VCaP (cell line): ENCODE measurements at regions not wholly inside any gene's neighbourhood (a gene's known extent, or its start where the extent isn't known, plus 50 kb on each side); places are given as distances from the start of the nearest gene placed in this dataset.
A peak's percentile ranks its signal among the peaks of the same experiment; 100 is the strongest.

Experiments
- H3K27ac ChIP-seq: fragments of 450-650 bp; 2 replicates; pipeline ENCODE4 v1.5.1; 2017
- TF ChIP-seq, protein P1 (sequence below): fragments of 450-650 bp; conservative IDR thresholded peaks from 2 replicates; pipeline ENCODE4 v1.5.1; 2017; ENCODE audit warnings: mild to moderate bottlenecking, moderate library complexity

DNA sequence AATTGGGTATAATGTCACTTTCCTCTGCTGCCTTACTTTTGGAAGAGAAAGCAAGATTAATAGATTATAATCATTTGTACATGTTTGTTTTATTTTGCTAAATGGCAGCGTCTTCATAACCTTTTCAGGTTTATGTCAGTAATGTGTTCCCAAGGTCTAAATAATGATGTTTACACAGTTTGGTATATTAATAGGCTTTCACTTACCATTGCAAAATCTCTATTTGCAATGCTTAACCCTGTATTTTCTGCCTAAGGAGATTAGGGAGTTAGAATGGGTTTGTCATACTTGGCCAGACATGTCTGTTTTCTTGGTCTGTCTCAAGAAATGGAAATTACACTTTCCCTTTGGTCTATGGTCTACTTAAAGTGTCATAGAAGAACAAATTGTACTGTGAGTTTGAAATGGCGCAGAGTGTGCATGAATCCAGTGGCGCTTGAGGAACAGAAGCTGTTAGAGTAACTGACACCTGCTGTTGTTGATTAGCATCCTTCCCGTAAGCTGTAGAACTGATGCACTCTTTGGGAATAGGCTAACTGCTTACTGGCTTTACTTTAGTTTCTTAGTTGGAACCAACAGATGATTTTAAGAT is 261.1 kb downstream of the SAMD5 start:
- TF ChIP-seq, protein P1, sequence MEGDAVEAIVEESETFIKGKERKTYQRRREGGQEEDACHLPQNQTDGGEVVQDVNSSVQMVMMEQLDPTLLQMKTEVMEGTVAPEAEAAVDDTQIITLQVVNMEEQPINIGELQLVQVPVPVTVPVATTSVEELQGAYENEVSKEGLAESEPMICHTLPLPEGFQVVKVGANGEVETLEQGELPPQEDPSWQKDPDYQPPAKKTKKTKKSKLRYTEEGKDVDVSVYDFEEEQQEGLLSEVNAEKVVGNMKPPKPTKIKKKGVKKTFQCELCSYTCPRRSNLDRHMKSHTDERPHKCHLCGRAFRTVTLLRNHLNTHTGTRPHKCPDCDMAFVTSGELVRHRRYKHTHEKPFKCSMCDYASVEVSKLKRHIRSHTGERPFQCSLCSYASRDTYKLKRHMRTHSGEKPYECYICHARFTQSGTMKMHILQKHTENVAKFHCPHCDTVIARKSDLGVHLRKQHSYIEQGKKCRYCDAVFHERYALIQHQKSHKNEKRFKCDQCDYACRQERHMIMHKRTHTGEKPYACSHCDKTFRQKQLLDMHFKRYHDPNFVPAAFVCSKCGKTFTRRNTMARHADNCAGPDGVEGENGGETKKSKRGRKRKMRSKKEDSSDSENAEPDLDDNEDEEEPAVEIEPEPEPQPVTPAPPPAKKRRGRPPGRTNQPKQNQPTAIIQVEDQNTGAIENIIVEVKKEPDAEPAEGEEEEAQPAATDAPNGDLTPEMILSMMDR = no peak
- H3K27ac ChIP-seq = peak overlapping the region; percentile 78

DNA sequence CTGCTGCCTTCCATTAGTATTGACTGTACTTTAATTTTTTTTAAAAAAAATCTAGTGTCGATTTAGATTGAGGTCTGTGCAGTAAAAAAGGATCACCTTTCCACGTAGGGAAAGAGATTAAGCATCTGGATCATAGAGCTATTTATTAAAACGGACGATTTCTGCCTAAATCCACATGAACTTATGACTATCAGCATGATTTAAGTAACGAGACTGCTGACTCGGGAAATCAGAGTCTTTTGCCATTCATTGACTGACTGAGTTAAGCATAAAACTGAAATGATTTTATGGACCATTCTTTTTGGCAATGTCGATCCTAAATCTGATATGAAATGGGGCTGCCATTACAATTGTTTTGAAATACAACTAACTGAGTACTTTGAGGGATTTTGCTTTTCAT is 261.7 kb downstream of the SAMD5 start:
- TF ChIP-seq, protein P1 = no peak

DNA sequence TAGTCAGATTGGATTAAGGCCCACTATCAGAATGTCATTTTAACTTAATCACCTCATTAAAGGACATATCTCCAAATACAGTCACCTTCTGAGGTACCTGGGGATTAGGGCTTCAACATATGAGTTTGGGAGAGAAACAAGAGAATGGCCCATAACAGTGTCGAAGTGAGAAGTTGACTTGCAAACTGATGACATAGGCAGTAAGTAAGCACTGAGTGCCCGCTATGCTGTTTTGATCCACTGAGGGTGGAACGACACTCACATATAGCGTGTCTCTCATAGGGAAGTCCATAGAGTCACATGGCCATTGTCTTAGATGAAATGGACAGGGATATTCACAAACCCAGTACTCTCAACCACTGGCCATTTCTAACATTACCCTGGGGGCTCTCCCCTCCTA is 264.2 kb downstream of the SAMD5 start:
- TF ChIP-seq, protein P1 = no peak
- H3K27ac ChIP-seq = no peak overlapping the region

More for the DNA sequence above, 261.7 kb downstream of the SAMD5 start:
- H3K27ac ChIP-seq = peak overlapping the region; percentile 78

DNA sequence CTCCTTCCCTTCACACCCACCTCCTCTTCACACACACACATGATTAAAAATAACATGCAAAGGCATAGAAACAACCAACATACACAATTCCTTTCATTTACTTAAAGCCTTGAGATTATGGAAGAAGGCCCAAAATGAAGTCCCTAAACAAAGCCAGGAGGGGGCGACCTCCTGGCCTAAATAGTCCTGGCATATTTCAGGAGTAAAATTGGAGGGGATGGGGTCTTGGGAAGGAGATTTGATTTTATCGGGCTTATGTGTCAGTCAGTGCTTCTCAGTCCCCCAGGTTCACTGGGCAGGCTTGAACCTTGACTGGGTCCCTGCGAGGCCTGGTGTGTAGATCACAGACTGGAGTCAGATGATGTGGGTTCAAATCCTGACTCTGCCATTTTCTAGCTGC is 266.4 kb downstream of the SAMD5 start:
- TF ChIP-seq, protein P1 = no peak; the same call in 1 of the 2 replicates
- no peak overlapping the region for H3K27ac ChIP-seq

DNA sequence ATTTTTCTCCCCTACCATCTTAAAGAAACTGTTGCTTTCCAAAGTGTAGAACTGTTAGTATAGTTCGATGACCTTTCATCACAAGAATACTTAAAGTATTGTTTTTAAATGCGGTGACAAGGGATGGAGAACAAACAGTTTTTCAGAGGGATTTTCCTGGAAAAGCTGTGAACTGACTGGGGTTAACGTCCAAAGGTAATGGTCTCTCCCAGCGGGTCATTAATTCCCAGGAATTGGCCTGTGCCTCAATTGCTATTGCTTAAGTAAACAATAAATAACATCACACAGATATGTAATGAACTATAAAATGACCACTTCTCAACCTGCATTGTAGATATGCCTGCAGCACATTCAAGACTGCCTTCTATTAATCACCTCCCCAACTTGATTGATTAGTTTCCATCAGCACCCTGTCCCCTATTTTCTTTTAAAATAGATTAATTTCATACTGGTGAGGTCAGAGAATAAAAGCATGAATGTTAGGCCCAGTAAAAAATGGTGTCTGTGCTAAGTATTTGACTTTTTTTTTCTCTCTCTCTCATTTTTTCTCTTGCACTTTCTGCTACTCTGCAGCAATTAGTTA is 268.2 kb downstream of the SAMD5 start:
- TF ChIP-seq, protein P1 = no peak
- no peak overlapping the region for H3K27ac ChIP-seq

DNA sequence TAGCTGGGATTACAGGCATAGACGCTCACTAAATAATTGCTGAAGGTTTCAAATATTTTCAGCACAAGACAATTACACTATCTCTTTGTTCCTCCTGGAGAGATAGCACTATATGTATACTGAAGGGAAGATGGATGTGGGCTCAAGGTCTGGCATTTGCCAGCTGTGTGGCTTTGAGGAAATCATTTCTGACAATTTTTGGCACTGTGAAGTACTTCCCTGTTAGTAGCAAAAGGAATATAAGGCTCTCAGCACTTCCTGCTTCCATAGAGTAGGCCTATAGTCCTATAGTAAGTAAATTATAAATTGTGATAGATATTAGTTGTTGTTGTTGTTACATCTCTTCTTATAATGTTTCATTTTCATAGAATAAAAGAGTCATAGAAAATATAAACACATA is 271.1 kb downstream of the SAMD5 start:
- TF ChIP-seq, protein P1 = no peak
- H3K27ac ChIP-seq = no peak overlapping the region

DNA sequence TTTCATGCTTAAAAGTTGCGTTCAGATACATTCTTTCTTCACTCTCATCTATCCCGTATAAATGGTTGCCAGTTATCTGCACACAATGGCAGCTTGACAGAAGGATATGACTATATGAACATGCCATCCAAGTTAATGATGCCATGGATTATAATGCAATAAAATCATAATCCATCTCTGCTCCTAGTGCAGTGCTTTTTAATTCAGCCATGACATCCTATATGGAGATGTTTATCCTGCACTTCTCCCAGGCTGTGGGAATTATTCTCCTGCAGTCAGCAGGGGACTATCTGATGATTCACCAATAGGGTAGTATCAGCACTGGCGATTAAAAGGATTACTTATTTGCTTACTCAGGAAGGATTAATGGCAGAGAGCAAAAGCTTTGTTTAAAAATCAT is 273.8 kb downstream of the SAMD5 start:
- TF ChIP-seq, protein P1 = no peak
- H3K27ac ChIP-seq = no peak overlapping the region
